Smooth muscle cell (in vitro differentiated cells): ENCODE measurements at regions not wholly inside any gene's neighbourhood (a gene's known extent, or its start where the extent isn't known, plus 50 kb on each side); places are given as distances from the start of the nearest gene placed in this dataset.

Experiments used
- DNase-seq: peaks from one replicate; lab custom pipeline; 2025; ENCODE audit not compliant: unreplicated experiment; lab: John Stamatoyannopoulos, UW
- H2AFZ ChIP-seq: fragments of 200-600 bp; sonication (generic); 2 replicates; pipeline ENCODE4 v1.6.0; 2016; ENCODE audit warnings: antibody characterized with exemption, low read depth, mild to moderate bottlenecking
- H3F3A ChIP-seq: fragments of 200-600 bp; sonication (generic); 2 replicates; pipeline ENCODE4 v1.6.0; 2017; ENCODE audit warnings: antibody characterized with exemption, low read depth
- H3K27ac ChIP-seq: fragments of 200-600 bp; sonication (generic); 2 replicates; pipeline ENCODE4 v1.5.1; 2016; ENCODE audit warnings: low read depth, mild to moderate bottlenecking
- H3K27me3 ChIP-seq: fragments of 200-600 bp; sonication (generic); 2 replicates; pipeline ENCODE4 v1.6.1; 2016; ENCODE audit warnings: low read depth, mild to moderate bottlenecking
- H3K36me3 ChIP-seq: fragments of 200-600 bp; sonication (generic); 2 replicates; pipeline ENCODE4 v1.5.1; 2016; ENCODE audit warnings: low read depth
- H3K4me1 ChIP-seq: fragments of 200-600 bp; sonication (generic); 2 replicates; pipeline ENCODE4 v1.5.1; 2016; ENCODE audit warnings: low read depth
- H3K4me2 ChIP-seq: fragments of 200-600 bp; sonication (generic); 2 replicates; pipeline ENCODE4 v1.6.0; 2016; ENCODE audit warnings: mild to moderate bottlenecking
- H3K4me3 ChIP-seq: fragments of 200-600 bp; sonication (generic); 2 replicates; pipeline ENCODE4 v1.5.1; 2016; ENCODE audit warnings: mild to moderate bottlenecking
- H3K79me2 ChIP-seq: fragments of 200-600 bp; sonication (generic); 2 replicates; pipeline ENCODE4 v1.6.0; 2016; ENCODE audit warnings: low read depth, mild to moderate bottlenecking
- H3K9ac ChIP-seq: fragments of 200-600 bp; sonication (generic); 2 replicates; pipeline ENCODE4 v1.6.0; 2016; ENCODE audit warnings: low read depth
- H3K9me3 ChIP-seq: fragments of 200-600 bp; sonication (generic); replicated peaks from 2 replicates; pipeline ENCODE4 v1.5.1; 2016; ENCODE audit warnings: low read depth
- H4K20me1 ChIP-seq: fragments of 200-600 bp; sonication (generic); 2 replicates; pipeline ENCODE4 v1.6.0; 2016; ENCODE audit warnings: low read depth
- WGBS: methylation state at CpG from one replicate; pipeline ENCODE4 v1.1.7; 2016; ENCODE audit warnings: low lambda C conversion rate; 5-methylcytosine and 5-hydroxymethylcytosine counted together
- TF ChIP-seq, protein P1 (sequence below): fragments of 200-600 bp; sonication (generic); IDR thresholded peaks from 2 replicates; pipeline ENCODE4 v1.5.1; 2017; ENCODE audit warnings: borderline replicate concordance, mild to moderate bottlenecking, antibody characterized with exemption; ENCODE audit not compliant: insufficient read depth, poor library complexity, severe bottlenecking

DNA sequence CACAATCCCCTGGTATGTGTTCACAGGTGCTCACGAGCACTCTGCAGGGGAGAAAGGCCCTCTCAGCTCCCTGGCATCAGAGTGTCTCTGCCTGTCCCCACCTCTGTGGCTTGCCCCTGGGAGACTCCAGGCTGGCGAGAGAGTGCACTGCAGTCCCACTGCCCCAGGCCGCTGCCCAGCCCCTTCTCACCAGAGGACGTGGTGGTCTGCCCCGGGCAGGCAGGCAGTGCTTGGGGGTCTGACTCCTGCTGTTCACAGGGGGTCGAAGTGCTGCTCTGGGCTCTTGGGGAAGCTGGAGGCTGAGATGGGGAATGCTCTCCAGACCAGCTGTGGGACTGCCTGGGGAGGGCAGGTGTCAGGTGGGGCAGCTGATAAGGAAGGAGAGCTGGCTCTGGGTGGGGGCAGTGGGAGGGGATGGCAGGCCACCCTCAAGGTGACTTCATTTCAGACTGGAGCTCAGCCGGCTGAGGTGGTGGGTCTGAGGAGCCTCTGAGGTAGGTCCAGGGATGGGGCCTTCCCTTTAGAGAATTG, 151.0 kb upstream of the B3GAT1 start:
- Histone ChIP-seq H3K27me3 (no peaks in the 10 kb centered on the region), H3K4me3 (no peak overlapping the region), H3K4me1 (no peaks in the 10 kb centered on the region), H4K20me1 (no peaks in the 10 kb centered on the region), H3F3A (no peaks in the 10 kb centered on the region), H3K9ac (no peak overlapping the region), H3K9me3 (no peaks in the 10 kb centered on the region), H3K36me3 (no peaks in the 10 kb centered on the region), H3K79me2 (no peaks in the 10 kb centered on the region), H3K27ac (no peak overlapping the region), H3K4me2 (no peak overlapping the region), H2AFZ (no peak overlapping the region)
- DNase-seq, result no peak
- TF ChIP-seq, protein P1, sequence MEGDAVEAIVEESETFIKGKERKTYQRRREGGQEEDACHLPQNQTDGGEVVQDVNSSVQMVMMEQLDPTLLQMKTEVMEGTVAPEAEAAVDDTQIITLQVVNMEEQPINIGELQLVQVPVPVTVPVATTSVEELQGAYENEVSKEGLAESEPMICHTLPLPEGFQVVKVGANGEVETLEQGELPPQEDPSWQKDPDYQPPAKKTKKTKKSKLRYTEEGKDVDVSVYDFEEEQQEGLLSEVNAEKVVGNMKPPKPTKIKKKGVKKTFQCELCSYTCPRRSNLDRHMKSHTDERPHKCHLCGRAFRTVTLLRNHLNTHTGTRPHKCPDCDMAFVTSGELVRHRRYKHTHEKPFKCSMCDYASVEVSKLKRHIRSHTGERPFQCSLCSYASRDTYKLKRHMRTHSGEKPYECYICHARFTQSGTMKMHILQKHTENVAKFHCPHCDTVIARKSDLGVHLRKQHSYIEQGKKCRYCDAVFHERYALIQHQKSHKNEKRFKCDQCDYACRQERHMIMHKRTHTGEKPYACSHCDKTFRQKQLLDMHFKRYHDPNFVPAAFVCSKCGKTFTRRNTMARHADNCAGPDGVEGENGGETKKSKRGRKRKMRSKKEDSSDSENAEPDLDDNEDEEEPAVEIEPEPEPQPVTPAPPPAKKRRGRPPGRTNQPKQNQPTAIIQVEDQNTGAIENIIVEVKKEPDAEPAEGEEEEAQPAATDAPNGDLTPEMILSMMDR, result no peak
- WGBS, result 77% methylated on average over 7 of the region's 7 CpGs

DNA sequence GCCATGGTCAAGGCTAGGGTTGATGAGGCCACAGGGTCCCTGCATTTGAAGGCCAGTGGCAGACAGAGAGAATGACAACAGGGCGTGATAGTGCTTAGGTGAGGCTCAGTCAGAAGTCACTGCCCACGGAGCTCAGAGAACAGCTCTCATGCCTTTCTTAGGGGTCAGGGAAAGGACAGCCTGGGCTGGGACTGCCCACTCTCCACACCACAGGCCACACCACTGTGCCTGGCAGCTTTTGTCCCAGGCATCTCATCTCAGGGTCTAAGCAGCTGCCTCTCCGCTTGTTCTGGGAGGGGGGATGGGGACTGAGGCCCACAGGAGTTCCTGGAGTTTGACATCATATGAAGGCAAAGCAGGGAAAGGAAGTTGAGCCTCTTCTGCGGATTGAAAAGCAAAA, 150.2 kb upstream of the B3GAT1 start:
- no peak for DNase-seq
- 61% methylated on average over 4 of the region's 4 CpGs for WGBS
- H3K4me1 ChIP-seq, result no peaks in the 10 kb centered on the region
- TF ChIP-seq, protein P1, result no peak
- no peaks in the 10 kb centered on the region for H3F3A ChIP-seq
- no peaks in the 10 kb centered on the region for H4K20me1 ChIP-seq
- H3K9me3 ChIP-seq, result no peaks in the 10 kb centered on the region
- no peak overlapping the region for H3K9ac ChIP-seq
- no peaks in the 10 kb centered on the region for H3K79me2 ChIP-seq
- no peak overlapping the region for H2AFZ ChIP-seq
- H3K4me2 ChIP-seq, result no peak overlapping the region
- H3K27me3 ChIP-seq, result no peaks in the 10 kb centered on the region
- no peak overlapping the region for H3K27ac ChIP-seq
- H3K36me3 ChIP-seq, result no peaks in the 10 kb centered on the region
- H3K4me3 ChIP-seq, result no peak overlapping the region

DNA sequence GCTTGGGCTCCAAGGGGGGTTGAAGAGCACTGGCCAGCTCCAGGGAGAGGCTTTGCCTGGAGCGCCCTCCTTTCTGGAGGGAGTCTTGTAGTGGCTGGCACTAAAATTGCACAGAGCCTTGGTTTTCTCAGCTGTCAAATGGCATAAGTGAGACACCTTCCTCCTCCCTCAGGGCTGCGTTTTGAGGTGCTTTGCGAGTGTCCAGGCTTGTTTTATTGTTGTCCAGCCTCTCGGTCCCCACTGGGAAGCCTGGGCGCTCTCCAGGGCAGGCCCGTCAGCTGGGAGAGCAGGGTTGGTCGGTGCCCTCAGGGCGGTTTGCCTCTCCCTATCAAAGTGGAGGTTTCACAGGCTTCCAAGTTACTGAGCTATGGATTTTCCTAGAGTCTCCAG, 149.3 kb upstream of the B3GAT1 start:
- DNase-seq, result no peak
- no peaks in the 10 kb centered on the region for H3K4me1 ChIP-seq
- H3K27me3 ChIP-seq, result no peaks in the 10 kb centered on the region
- no peak overlapping the region for H3K4me2 ChIP-seq
- WGBS, result 74% methylated on average over 8 of the region's 8 CpGs
- TF ChIP-seq, protein P1, result no peak
- no peaks in the 10 kb centered on the region for H3F3A ChIP-seq
- no peaks in the 10 kb centered on the region for H3K9me3 ChIP-seq
- H3K36me3 ChIP-seq, result no peaks in the 10 kb centered on the region
- no peak overlapping the region for H3K9ac ChIP-seq
- H3K27ac ChIP-seq, result no peak overlapping the region
- H2AFZ ChIP-seq, result no peak overlapping the region
- no peaks in the 10 kb centered on the region for H4K20me1 ChIP-seq
- H3K4me3 ChIP-seq, result no peak overlapping the region
- no peaks in the 10 kb centered on the region for H3K79me2 ChIP-seq

DNA sequence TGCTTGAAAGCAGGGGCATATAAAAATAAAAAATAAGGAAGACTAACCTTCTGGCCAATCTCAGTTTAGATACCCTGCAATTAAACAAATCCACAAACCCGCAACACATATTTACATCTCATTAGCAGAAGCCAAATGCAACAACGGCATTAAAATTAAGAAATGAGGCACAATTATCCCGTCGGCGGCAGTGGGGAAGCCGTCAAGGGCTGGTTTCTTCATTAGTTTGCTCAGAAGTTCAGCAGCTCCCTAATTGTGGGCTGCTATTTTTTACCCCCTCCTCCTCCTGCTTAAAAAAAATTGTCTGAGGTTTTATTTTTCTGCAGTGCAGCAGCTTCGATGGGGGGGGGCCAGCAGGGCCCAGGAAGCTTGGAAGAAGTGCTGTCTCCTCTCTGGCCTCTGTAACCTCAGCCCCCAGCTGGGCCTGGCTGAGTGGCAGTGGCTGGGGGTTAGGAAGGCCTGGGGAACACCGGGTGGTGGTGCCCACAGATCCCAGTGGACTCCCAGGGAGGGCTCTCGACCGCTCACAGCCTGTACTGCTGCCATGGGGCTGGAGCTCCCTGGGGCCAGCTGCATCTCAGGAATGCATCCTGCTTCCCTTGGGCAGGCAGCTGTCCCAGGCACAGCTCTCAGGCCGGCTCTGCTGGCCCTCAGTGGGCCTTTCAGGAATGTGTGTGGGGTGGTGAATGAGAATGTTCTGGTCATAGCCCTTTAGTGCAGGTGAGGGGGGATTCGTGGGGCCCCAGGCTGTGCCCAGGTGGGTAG, 148.7 kb upstream of the B3GAT1 start:
- Histone ChIP-seq H3K9me3 (no peaks in the 10 kb centered on the region), H3K4me2 (no peak overlapping the region), H3K4me3 (no peak overlapping the region), H3K27me3 (no peaks in the 10 kb centered on the region), H2AFZ (no peak overlapping the region), H3K36me3 (no peaks in the 10 kb centered on the region), H3F3A (no peaks in the 10 kb centered on the region), H4K20me1 (no peaks in the 10 kb centered on the region), H3K4me1 (no peaks in the 10 kb centered on the region), H3K9ac (no peak overlapping the region), H3K27ac (no peak overlapping the region), H3K79me2 (no peaks in the 10 kb centered on the region)
- 68% methylated on average over 12 of the region's 12 CpGs for WGBS
- TF ChIP-seq, protein P1, result no peak
- no peak for DNase-seq
